HG03025 (cell line): ENCODE measurements at regions not wholly inside any gene's neighbourhood (a gene's known extent, or its start where the extent isn't known, plus 50 kb on each side); places are given as distances from the start of the nearest gene placed in this dataset.

ENCODE experiments used
- ATAC-seq: cut with Tn5 transposase; IDR thresholded peaks from one replicate; pipeline ENCODE4 v1.9.1; 2021; ENCODE audit warnings: mild to moderate bottlenecking, moderate library complexity; ENCODE audit not compliant: unreplicated experiment, low FRiP score

- no peak for ATAC-seq
These were observed 273.6 kb downstream of the LRFN2 start for GRCh38 chr6:40313582-40313981.

- ATAC-seq, result no peak
These were observed 274.8 kb downstream of the LRFN2 start for GRCh38 chr6:40312213-40313015.

GRCh38 chr6:40308533-40309306 lies 278.4 kb downstream of the LRFN2 start:
- no peak for ATAC-seq

- no peak for ATAC-seq
These were observed 279.5 kb downstream of the LRFN2 start for GRCh38 chr6:40307712-40308111.

GRCh38 chr6:40302856-40303454 lies 284.2 kb downstream of the LRFN2 start:
- no peak for ATAC-seq

- no peak for ATAC-seq
These were observed 287.5 kb downstream of the LRFN2 start for GRCh38 chr6:40299681-40300080.

GRCh38 chr6:40298207-40298606 lies 289.0 kb downstream of the LRFN2 start:
- ATAC-seq, result no peak

GRCh38 chr6:40295251-40295950 lies 291.8 kb downstream of the LRFN2 start:
- ATAC-seq, result no peak

- no peak for ATAC-seq
These were observed 293.5 kb downstream of the LRFN2 start for GRCh38 chr6:40293460-40294185.

- ATAC-seq, result no peak
These were observed 294.1 kb downstream of the LRFN2 start for GRCh38 chr6:40293060-40293459.

GRCh38 chr6:40290816-40291215 lies 296.3 kb downstream of the LRFN2 start:
- no peak for ATAC-seq

- ATAC-seq, result no peak
These were observed 298.2 kb downstream of the LRFN2 start for GRCh38 chr6:40288919-40289318.

GRCh38 chr6:40287296-40287850 lies 299.8 kb downstream of the LRFN2 start:
- ATAC-seq, result no peak

GRCh38 chr6:40286721-40287120 lies 300.4 kb downstream of the LRFN2 start:
- ATAC-seq, result no peak

- ATAC-seq, result no peak
These were observed 301.2 kb downstream of the LRFN2 start for GRCh38 chr6:40285996-40286395.

- no peak for ATAC-seq
These were observed 301.6 kb downstream of the LRFN2 start for GRCh38 chr6:40285535-40285934.

- ATAC-seq, result no peak
These were observed 304.2 kb downstream of the LRFN2 start for GRCh38 chr6:40282986-40283385.

- no peak for ATAC-seq
These were observed 305.8 kb downstream of the LRFN2 start for GRCh38 chr6:40281402-40281801.

GRCh38 chr6:40280231-40280630 lies 306.9 kb downstream of the LRFN2 start:
- ATAC-seq, result no peak

GRCh38 chr6:40276141-40276540 lies 311.0 kb downstream of the LRFN2 start:
- no peak for ATAC-seq
